Fibroblast of lung (primary cell): ENCODE measurements at regions not wholly inside any gene's neighbourhood (a gene's known extent, or its start where the extent isn't known, plus 50 kb on each side); places are given as distances from the start of the nearest gene placed in this dataset.

Experiments used
- DNase-seq, 2 donors: peaks; one replicate each; pipeline versions ENCODE4 v3.0.0 to v3.0.0-alpha.2; 2010; ENCODE audit warnings: low read depth in 2 of 2
- H2AFZ ChIP-seq: 2 replicates; pipeline ENCODE4 v1.5.1; 2012; ENCODE audit warnings: low read length, control low read depth, inconsistent platforms
- H3K27ac ChIP-seq: 2 replicates; pipeline ENCODE4 v1.5.1; 2011; ENCODE audit warnings: low read length, control low read depth; ENCODE audit not compliant: insufficient read depth
- H3K27me3 ChIP-seq: 2 replicates; pipeline ENCODE4 v1.5.1; 2011; ENCODE audit warnings: mild to moderate bottlenecking, low read length; ENCODE audit not compliant: control insufficient read depth, insufficient read depth
- H3K36me3 ChIP-seq: 2 replicates; pipeline ENCODE4 v1.5.1; 2011; ENCODE audit warnings: low read length; ENCODE audit not compliant: control insufficient read depth, insufficient read depth
- H3K4me1 ChIP-seq: 2 replicates; pipeline ENCODE4 v1.5.1; 2011; ENCODE audit warnings: low read length; ENCODE audit not compliant: control insufficient read depth, insufficient read depth; ENCODE audit errors: extremely low read depth
- H3K4me2 ChIP-seq: 2 replicates; pipeline ENCODE4 v1.5.1; 2011; ENCODE audit warnings: low read length, control low read depth; ENCODE audit not compliant: insufficient read depth; ENCODE audit errors: extremely low read depth
- H3K4me3 ChIP-seq, 4 experiments: fragments of 200-600 bp in 1 of 4; sonication (generic) in 1 of 4; replicated peaks in 1 of 4; 2 replicates each; pipeline ENCODE4 v1.5.1; 2011 to 2016; ENCODE audit warnings: low read length in 4 of 4, low read depth in 3 of 4, mild to moderate bottlenecking in 3 of 4, control low read depth in 2 of 4, inconsistent platforms in 1 of 4, mixed read lengths in 1 of 4; ENCODE audit not compliant: insufficient read depth in 1 of 4; ENCODE audit errors: control extremely low read depth in 1 of 4
- H3K79me2 ChIP-seq: 2 replicates; pipeline ENCODE4 v1.5.1; 2012; ENCODE audit warnings: mild to moderate bottlenecking, low read length, inconsistent platforms; ENCODE audit not compliant: control insufficient read depth, insufficient read depth
- H3K9ac ChIP-seq: 2 replicates; pipeline ENCODE4 v1.5.1; 2011; ENCODE audit warnings: mild to moderate bottlenecking, low read length, control low read depth; ENCODE audit not compliant: insufficient read depth
- H3K9me3 ChIP-seq: 2 replicates; pipeline ENCODE4 v1.5.1; 2012; ENCODE audit warnings: low read depth, low read length; ENCODE audit not compliant: control insufficient read depth, insufficient read depth
- H4K20me1 ChIP-seq: 2 replicates; pipeline ENCODE4 v1.5.1; 2011; ENCODE audit warnings: low read length; ENCODE audit not compliant: control insufficient read depth, insufficient read depth; ENCODE audit errors: extremely low read depth
- CTCF ChIP-seq, 2 donors: IDR thresholded peaks in 1 of 2; conservative IDR thresholded peaks in 1 of 2; 1 replicate in 1 of 2; 2 replicates in 1 of 2; pipeline ENCODE4 v1.5.1; 2011 to 2012; ENCODE audit warnings: low read length in 2 of 2, control low read depth in 1 of 2, inconsistent platforms in 1 of 2, low read depth in 1 of 2, mild to moderate bottlenecking in 1 of 2
- EZH2 ChIP-seq: IDR thresholded peaks from 2 replicates; pipeline ENCODE4 v1.5.1; 2012; ENCODE audit warnings: low read length, control low read depth, mild to moderate bottlenecking; ENCODE audit errors: missing control alignments

GRCh38 chr20:11332381-11332780 is 585.3 kb upstream of the BTBD3 start:
- no peak overlapping the region for H3K27ac ChIP-seq

GRCh38 chr20:11333634-11334033 is 584.1 kb upstream of the BTBD3 start:
- Histone ChIP-seq H2AFZ (no peak overlapping the region), H3K36me3 (no peaks in the 10 kb centered on the region), H3K4me1 (no peaks in the 10 kb centered on the region), H3K79me2 (no peaks in the 10 kb centered on the region), H3K4me2 (no peak overlapping the region), H3K4me3 (no peak overlapping the region), H3K27ac (no peak overlapping the region), H3K27me3 (no peaks in the 10 kb centered on the region), H4K20me1 (no peaks in the 10 kb centered on the region), H3K9ac (no peak overlapping the region), H3K9me3 (no peaks in the 10 kb centered on the region)
- DNase-seq, result no peak
- TF ChIP-seq CTCF (conservative IDR thresholded peaks at IDR 0.05 in 1 of 2, IDR thresholded peaks at IDR 0.05 in 1 of 2; ENCODE audit: low read depth in 1 of 2, low read length in 2 of 2) (no peak), EZH2 (no peak)

More at GRCh38 chr20:11332381-11332780, 585.3 kb upstream of the BTBD3 start:
- H3K9ac ChIP-seq, result no peak overlapping the region
- H3K4me3 ChIP-seq, result no peak overlapping the region
- no peak overlapping the region for H3K4me2 ChIP-seq
- peak in 1 of 2 donors; percentile 28 for DNase-seq
- H2AFZ ChIP-seq, result no peak overlapping the region
- no peaks in the 10 kb centered on the region for H3K4me1 ChIP-seq
- H3K27me3 ChIP-seq, result no peaks in the 10 kb centered on the region
- H3K9me3 ChIP-seq, result no peaks in the 10 kb centered on the region
- H3K79me2 ChIP-seq, result no peaks in the 10 kb centered on the region
- no peaks in the 10 kb centered on the region for H3K36me3 ChIP-seq
- TF ChIP-seq CTCF (conservative IDR thresholded peaks at IDR 0.05 in 1 of 2, IDR thresholded peaks at IDR 0.05 in 1 of 2; ENCODE audit: low read depth in 1 of 2, low read length in 2 of 2) (no peak), EZH2 (no peak)
- H4K20me1 ChIP-seq, result no peaks in the 10 kb centered on the region

GRCh38 chr20:11337361-11338130 is 580.1 kb upstream of the BTBD3 start:
- Histone ChIP-seq H2AFZ (no peak overlapping the region), H3K27me3 (no peaks in the 10 kb centered on the region)
- no peak for DNase-seq

More at GRCh38 chr20:11337361-11338130, 580.1 kb upstream of the BTBD3 start:
- no peak overlapping the region for H3K27ac ChIP-seq
- no peaks in the 10 kb centered on the region for H3K79me2 ChIP-seq
- no peak overlapping the region for H3K4me2 ChIP-seq
- H3K36me3 ChIP-seq, result no peaks in the 10 kb centered on the region
- no peak overlapping the region for H3K9ac ChIP-seq
- no peaks in the 10 kb centered on the region for H4K20me1 ChIP-seq
- no peak overlapping the region for H3K4me3 ChIP-seq
- no peaks in the 10 kb centered on the region for H3K9me3 ChIP-seq
- H3K4me1 ChIP-seq, result no peaks in the 10 kb centered on the region
- no peak for TF ChIP-seq CTCF (conservative IDR thresholded peaks at IDR 0.05 in 1 of 2, IDR thresholded peaks at IDR 0.05 in 1 of 2; ENCODE audit: low read depth in 1 of 2, low read length in 2 of 2)
- TF ChIP-seq EZH2, result no peak
